Mucosa of gallbladder (tissue), 1 donor: ENCODE measurements at regions not wholly inside any gene's neighbourhood (a gene's known extent, or its start where the extent isn't known, plus 50 kb on each side); places are given as distances from the start of the nearest gene placed in this dataset.
"Not testable (repeated sequence)": the region's sequence is repeated elsewhere in the genome, so short reads cannot be mapped to it uniquely, and the experiment has no call there.

Experiments
- DNase-seq: peaks from one replicate; pipeline ENCODE4 v3.0.0-alpha.2; 2020; ENCODE audit warnings: low spot score
- donor health status: DM: no; HTN: no; CAD: no.

- DNase-seq = no peak
Observed at GRCh38 chr5:130724658-130725057, 440.4 kb downstream of the HINT1 start.

- DNase-seq = no peak
Observed at GRCh38 chr5:130720355-130720754, 444.7 kb downstream of the HINT1 start.

GRCh38 chr5:130715541-130715940, 449.5 kb downstream of the HINT1 start:
- no peak for DNase-seq

- no peak for DNase-seq
Observed at GRCh38 chr5:130714200-130714599, 450.9 kb downstream of the HINT1 start.

GRCh38 chr5:130712324-130712723, 452.7 kb downstream of the HINT1 start:
- DNase-seq = no peak

GRCh38 chr5:130710596-130710995, 454.5 kb downstream of the HINT1 start:
- DNase-seq = no peak

- DNase-seq = no peak
Observed at GRCh38 chr5:130708754-130709153, 456.3 kb downstream of the HINT1 start.

- DNase-seq = no peak
Observed at GRCh38 chr5:130706696-130707095, 458.4 kb downstream of the HINT1 start.

- DNase-seq = no peak
Observed at GRCh38 chr5:130705368-130705767, 459.7 kb downstream of the HINT1 start.

- DNase-seq = no peak
Observed at GRCh38 chr5:130693509-130693908, 471.5 kb downstream of the HINT1 start.

- no peak for DNase-seq
Observed at GRCh38 chr5:130692770-130693169, 472.3 kb downstream of the HINT1 start.

- DNase-seq = no peak
Observed at GRCh38 chr5:130689831-130690230, 475.2 kb downstream of the HINT1 start.

- no peak for DNase-seq
Observed at GRCh38 chr5:130687085-130687733, 477.8 kb downstream of the HINT1 start.

GRCh38 chr5:130678637-130679036, 486.4 kb downstream of the HINT1 start:
- DNase-seq = no peak

GRCh38 chr5:130666462-130666861, 498.6 kb downstream of the HINT1 start:
- DNase-seq = no peak

GRCh38 chr5:130652176-130652575, 512.9 kb downstream of the HINT1 start:
- no peak for DNase-seq

GRCh38 chr5:130651440-130651839, 513.6 kb downstream of the HINT1 start:
- no peak for DNase-seq

GRCh38 chr5:130643321-130643720, 521.7 kb downstream of the HINT1 start:
- no peak for DNase-seq

- DNase-seq = no peak
Observed at GRCh38 chr5:130642461-130642860, 522.6 kb downstream of the HINT1 start.

- no peak for DNase-seq
Observed at GRCh38 chr5:130627145-130627544, 537.9 kb downstream of the HINT1 start.

GRCh38 chr5:130624805-130625204, 540.3 kb downstream of the HINT1 start:
- no peak for DNase-seq

GRCh38 chr5:130616161-130616560, 548.9 kb downstream of the HINT1 start:
- no peak for DNase-seq

GRCh38 chr5:130605234-130605633, 559.8 kb downstream of the HINT1 start:
- DNase-seq = no peak

GRCh38 chr5:130596647-130597046, 568.4 kb downstream of the HINT1 start:
- not testable (repeated sequence) for DNase-seq
